Middle frontal gyrus (tissue), 1 donor: ENCODE measurements at regions not wholly inside any gene's neighbourhood (a gene's known extent, or its start where the extent isn't known, plus 50 kb on each side); places are given as distances from the start of the nearest gene placed in this dataset.
"Not testable (repeated sequence)": the region's sequence is repeated elsewhere in the genome, so short reads cannot be mapped to it uniquely, and the experiment has no call there.

Source experiments
- DNase-seq: peaks from one replicate; pipeline ENCODE4 v3.0.0-alpha.2; 2015; ENCODE audit warnings: low spot score; ENCODE audit errors: extremely low spot score

- not testable (repeated sequence) for DNase-seq
These were observed 195.3 kb downstream of the KLRB1 start for GRCh38 chr12:9412459-9412858.

GRCh38 chr12:9411616-9412268, 196.0 kb downstream of the KLRB1 start:
- not testable (repeated sequence) for DNase-seq

DNA sequence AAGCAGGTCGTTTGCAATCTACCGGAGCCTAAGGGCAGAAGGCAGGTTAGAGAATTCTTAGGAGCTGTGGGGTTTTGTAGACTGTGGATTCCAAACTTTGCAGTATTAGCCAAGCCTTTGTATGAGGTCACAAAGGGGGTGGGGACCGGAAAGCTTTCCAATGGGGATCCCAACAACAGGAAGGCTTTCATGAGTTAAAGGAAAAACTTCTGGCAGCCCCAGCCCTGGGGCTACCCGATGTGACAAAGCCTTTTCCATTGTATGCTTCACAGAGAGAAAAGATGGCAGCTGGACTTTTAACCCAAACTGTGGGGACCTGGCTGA, 199.2 kb upstream of the PZP start:
- DNase-seq: not testable (repeated sequence)

GRCh38 chr12:9406564-9407424, 198.6 kb upstream of the PZP start:
- DNase-seq: no peak

- no peak for DNase-seq
These were observed 197.8 kb upstream of the PZP start for GRCh38 chr12:9405886-9406563.

DNA sequence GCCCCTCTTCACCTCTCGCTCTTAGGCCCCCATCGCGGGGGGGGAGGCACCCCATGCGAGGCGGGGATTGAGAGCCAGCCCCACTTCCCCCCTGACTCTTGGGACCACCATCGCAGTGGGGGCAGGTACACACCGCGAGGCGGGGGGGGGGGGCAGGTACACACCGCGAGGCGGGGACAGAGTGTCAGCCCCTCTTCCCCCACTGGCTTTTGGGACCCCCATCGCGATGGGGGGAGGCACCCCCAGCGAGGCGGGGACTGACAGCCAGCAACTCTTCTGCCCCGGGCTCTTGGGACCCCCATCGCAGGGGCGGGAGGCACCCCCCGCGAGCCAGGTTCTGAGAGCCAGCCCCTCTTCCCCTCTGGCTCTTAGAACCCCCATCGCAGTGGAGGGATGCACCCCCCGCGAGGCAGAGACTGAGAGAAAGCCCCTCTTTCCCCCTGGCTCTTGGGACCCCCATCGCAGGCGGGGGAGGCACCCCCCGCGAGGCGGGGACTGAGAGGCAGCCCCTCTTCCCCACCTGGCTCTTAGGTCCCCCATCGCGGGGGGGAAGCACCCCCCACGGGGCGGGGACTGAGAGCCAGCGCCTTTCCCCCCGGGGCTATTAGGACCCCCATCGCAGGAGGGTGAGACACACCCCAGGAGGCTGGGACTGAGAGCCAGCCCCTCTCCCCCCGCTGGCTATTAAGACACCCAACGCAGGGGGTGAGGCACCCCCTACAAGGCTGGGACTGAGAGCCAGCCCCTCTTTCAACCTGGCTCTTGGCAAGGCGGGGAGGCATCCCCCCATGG, 196.5 kb upstream of the PZP start:
- no peak for DNase-seq

- no peak for DNase-seq
These were observed 195.8 kb upstream of the PZP start for GRCh38 chr12:9404031-9404430.

- not testable (repeated sequence) for DNase-seq
These were observed 194.3 kb upstream of the PZP start for GRCh38 chr12:9402432-9403040.

DNA sequence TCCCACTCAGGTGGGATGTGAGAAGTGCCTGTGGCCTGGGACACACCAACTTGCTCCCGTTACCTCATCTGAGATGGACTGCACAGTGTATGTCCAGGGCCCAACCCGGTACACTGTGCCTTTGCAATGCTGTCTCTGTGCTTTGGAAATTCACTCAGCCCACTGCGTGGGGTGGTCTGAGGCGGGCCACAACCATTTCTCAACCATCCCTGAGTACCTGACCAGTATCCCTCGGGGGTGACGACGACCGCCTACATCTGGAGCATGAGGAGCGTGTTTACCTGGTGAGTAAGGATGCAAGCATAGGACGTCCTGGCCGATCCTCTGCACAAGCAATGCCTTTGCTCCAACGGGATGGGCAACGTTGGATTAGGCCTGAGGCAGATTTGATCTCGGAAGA, 188.2 kb upstream of the PZP start:
- not testable (repeated sequence) for DNase-seq

GRCh38 chr12:9395220-9395619, 187.0 kb upstream of the PZP start:
- not testable (repeated sequence) for DNase-seq

DNA sequence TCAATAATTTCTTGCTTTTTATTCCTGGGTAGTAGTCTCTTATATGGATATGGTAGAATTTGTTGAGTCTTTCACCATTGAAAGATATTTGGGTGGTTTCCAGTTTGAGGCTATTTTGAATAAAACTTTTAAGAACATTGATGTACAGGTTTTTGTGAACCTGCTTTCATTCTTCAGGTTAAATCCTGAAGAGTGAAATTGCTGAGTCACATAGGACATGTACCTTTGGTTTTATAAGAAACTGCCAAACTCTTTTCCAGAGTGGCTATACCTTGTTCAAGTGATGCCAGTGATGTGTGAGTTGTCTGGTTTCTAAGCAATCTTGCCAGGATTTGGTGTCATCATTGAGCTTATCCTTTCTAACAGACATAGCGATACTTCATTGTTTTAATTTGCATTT, 184.6 kb upstream of the PZP start:
- DNase-seq: no peak

DNA sequence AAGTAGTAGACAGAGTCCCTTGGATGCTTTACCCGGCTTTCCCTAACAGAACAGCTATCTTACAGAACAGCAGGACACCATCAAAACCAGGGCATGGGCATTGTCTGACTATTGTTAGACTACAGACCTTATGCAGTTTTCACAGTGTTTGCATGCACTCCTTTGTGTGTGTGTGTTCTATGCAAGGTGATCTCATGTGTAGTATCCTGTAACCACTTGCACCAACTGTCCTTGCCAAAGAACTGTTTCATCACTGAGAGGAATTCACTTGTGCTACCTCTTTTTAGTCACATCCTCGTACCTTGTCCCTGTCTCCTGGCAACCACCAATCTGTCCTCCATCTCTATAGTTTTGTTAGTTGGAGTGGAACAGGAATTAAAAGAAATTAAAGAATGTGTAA, 183.6 kb upstream of the PZP start:
- DNase-seq: no peak

DNA sequence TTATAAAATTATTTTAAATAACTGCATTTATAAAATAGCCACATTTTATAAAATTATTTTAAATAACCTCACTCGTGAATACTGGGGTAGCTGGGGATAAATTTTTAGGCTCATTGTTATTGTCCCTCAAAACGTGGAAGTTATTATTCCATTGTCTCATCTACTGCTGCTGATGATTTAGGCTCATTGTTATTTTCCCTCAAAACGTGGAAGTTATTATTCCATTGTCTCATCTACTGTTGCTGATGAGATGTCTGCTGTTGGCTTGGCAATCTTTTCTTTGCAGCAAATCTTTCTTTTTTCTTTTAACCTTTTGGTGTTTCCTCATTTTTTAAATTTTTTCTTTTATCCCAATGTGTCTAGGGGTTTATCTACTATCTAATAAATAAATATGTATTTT, 182.6 kb upstream of the PZP start:
- no peak for DNase-seq

DNA sequence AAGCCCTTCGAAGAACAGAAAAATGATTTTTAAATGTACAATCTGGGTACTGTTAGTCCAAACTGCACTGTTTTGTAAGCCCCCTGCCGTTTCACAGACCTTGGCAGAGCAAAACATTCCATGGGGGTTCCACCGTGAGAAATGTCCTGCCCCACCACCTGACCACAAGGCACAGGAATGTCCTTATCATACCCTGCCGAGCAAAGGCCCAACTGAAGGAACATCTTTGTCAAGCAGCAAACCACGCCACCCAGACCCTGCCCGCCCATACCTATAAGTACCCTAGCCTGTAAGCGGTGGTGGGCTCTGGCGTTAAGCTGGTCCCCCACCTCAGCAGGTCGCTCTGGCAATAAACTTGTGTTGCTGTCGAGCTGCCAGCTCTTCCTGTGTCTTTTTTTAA, 181.6 kb upstream of the PZP start:
- DNase-seq: no peak

DNA sequence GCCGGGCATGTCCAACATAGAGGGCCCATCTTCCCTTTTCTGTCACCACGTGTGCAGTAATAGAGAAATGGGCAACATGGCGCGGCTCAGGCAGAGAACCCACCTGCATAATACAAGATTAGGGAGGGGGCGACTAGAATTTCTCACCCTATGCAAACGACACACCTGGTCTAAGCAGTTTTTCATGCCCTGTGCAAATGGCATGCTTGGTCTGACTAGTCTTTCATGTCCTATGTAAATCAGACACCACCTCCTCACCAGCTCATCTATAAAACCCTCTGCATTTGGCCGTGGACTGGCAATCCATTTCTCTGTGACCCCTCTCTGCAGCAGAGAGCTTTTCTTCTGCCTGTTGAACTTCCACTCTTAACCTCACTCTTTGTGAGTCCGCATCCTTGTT, 180.2 kb upstream of the PZP start:
- DNase-seq: no peak

DNA sequence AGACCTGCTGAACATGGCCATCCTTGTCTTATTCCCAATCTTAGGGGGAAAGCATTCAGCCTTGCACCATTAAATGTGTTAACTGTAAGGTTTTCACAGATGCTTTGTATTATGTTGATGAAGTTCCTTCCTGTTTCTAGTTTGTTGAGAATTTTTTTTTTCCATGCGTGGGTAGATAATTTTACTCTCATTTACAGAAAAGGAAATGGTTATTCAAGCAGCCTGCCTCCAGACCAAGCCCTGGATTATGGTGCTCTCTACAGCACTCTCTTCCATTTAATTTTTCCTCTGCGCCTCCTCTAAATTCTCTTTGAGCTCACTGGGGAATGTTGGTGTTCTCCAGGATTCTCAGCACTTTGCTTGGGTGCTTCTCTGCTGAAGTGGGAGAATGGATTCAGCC, 179.3 kb upstream of the PZP start:
- no peak for DNase-seq

DNA sequence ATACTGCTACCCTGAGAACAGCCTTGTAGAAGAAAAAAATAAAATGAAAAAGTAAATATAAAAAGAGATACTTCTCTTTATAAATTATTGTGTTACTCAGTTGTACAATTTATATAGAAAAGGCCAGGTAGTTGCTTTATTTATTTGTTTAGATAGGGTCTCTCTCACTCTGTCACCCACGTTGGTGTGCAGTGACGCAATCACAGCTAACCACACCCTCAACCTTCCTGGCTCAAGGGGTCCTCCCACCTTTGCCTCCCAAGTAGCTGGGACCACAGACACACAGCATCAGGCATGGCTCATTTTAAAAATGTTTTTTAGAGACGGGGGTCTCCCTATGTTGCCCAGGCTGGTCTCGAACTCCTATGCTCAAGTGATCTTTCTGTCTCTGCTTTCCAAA, 175.4 kb upstream of the PZP start:
- no peak for DNase-seq

- no peak for DNase-seq
These were observed 173.4 kb upstream of the PZP start for GRCh38 chr12:9381619-9382018.

DNA sequence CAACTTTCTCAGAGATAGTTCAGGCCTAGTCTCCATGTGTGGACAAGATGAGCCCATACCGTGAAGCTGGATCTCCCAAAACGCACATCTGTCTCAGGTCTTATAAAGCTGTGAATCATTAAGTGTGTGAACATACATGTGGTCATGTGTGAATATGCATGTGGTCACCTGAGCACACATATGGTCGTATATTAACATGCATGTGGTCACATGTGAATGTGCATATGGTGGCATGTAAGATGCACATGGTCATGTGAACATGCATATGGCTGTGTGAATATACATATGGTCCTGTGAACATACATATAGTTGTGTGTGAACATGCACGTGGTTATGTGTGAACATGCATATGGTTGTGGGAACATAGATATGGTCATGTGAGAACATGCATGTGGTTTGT, 172.5 kb upstream of the PZP start:
- DNase-seq: no peak

GRCh38 chr12:9379023-9379742, 171.0 kb upstream of the PZP start:
- DNase-seq: no peak

DNA sequence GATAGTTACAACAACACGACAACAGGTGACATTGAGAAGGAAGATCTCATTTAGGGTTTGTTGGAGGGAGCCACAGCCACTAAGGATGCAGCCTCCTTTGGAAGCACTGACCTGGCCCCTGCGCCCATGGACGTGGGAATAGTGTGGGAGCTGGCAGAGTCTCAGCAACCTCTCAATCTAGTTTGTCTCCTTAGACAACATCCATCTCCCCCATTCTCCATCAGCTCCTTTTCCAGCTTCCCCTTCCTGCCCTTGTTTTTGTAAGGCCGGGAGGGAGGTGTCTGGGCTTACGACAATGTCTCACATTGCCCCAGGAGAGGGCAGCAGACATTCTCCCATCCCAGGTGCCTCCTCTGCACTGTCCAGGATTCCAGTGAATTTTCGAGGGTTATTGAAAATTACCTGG, 170.2 kb upstream of the PZP start:
- no peak for DNase-seq
